Muscle of back (tissue), 3 donors: ENCODE measurements at regions not wholly inside any gene's neighbourhood (a gene's known extent, or its start where the extent isn't known, plus 50 kb on each side); places are given as distances from the start of the nearest gene placed in this dataset.

Experiments used
- DNase-seq, 3 donors: peaks; one replicate each; pipeline versions ENCODE4 v3.0.0 to v3.0.0-alpha.2; 2013

- DNase-seq = no peak
Observed at GRCh38 chr4:178275671-178276360, 833.6 kb upstream of the AGA start.

GRCh38 chr4:178280362-178280761, 838.1 kb upstream of the AGA start:
- no peak for DNase-seq

DNA sequence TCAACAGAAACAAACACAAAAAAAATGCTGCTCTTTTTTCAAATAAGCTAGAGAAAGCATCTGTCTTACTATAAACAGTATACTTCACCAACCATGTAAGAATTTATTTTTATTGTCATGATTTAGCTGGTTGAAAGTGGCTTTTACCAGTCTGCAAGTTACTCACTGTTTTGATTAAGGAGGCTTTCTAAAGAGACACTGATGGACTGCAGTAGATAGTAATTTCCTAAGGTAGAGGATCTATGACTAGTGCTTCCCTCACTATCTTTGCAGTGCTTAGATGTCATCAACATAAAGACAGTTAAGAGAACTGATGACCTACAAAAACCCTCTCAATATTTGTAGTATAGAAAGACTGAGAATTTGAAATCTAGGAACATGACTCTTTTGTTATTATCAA, 846.2 kb upstream of the AGA start:
- no peak for DNase-seq

- DNase-seq = no peak
Observed at GRCh38 chr4:178293601-178294000, 851.4 kb upstream of the AGA start.

- no peak for DNase-seq
Observed at GRCh38 chr4:178296669-178297068, 854.4 kb upstream of the AGA start.

- peak; percentile 10 to 34 (median 11) for DNase-seq
Observed at GRCh38 chr4:178306565-178306964, 864.3 kb upstream of the AGA start.

DNA sequence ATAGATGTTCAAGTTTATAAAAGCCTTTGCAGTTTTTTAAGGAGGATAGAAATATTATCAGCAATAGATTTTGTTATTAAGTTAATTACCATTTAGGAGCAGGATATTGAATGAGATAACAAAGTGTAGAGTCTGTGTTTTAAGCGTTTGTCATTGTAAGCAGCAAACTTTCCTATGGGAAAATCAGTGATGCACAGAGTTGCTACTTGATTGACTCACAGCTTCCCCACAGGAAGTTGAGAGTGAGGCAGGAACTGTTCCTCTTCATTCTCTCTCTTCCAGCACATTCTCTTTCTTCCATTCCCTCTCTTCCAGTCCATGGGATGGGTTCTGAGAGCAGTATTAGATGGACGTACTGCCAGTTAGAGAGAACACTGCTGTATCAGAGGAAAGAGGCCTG, 867.7 kb upstream of the AGA start:
- DNase-seq = no peak

DNA sequence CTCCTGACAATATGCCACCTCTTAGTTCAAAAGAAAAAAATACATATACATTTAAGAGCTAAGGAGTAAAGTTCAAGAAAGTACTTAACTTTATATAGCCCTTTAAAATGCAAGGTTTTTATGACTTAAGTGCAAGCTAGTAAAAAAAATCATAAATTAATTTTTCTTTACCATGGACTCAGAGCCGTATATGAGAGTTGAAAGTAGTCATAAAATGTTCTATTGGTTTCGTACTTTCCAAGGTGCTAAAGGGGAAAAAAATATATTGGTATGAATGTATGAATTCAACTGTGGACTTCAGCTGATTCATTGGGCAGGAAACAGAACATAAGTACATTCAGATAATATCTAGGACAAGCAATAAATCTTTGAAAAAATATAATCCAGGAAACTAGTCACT, 869.8 kb upstream of the AGA start:
- DNase-seq = no peak

DNA sequence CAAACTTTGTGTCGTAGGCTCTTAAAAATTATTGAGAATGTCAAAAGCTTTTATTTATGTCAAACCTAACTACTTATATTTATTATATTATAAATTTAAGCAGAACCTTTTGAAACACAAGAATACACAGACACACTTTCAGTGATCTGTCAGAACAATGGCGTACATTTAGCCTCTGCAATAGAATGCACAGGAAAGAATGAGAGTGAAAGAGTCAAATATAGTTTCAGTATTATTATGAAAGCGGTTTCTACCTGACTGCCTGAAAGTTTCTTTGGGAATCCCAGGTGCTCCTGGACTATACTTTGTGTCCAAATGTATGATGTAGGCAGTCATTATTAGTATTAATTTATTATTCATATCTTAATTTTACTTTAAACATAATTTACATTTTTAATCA, 872.0 kb upstream of the AGA start:
- no peak for DNase-seq

DNA sequence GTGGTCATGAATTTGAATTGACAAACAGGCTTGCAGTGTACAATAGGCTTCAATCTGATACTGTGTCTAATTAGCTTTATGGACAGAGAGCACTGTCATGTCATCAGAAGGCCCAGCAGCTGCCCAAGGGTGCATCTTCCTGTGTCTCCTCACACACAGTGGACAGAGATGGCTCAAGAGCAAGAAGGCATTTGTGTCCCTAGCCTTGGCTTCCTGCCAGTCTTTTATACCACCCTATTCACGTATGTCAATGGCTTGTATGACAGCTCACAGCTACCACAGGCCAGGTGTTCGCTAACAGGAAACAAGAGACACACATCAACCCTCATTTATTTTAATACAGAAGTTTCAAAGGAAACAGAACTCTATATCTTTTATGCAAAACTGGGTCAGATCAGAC, 874.0 kb upstream of the AGA start:
- no peak for DNase-seq

DNA sequence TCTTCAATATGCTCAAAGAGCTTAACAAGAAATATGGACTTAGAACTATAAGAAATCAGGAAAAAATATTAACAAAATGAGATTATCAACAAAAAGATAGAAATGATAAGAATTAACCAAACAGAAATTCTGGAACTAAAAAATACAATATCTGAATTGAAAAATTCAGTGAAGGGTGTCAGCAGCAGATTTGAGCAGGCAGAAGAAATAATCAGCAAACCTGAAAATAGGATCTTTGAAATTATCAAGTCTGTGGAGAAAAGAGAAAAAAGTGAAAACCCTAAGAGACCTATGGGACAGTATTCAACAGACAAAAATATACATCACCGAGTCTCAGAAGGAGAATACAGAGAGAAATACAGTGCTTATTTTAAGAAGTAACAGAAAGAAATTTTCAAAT, 877.8 kb upstream of the AGA start:
- DNase-seq = no peak

GRCh38 chr4:178322524-178323183, 880.4 kb upstream of the AGA start:
- DNase-seq = no peak

- DNase-seq = no peak
Observed at GRCh38 chr4:178329226-178329872, 887.1 kb upstream of the AGA start.

DNA sequence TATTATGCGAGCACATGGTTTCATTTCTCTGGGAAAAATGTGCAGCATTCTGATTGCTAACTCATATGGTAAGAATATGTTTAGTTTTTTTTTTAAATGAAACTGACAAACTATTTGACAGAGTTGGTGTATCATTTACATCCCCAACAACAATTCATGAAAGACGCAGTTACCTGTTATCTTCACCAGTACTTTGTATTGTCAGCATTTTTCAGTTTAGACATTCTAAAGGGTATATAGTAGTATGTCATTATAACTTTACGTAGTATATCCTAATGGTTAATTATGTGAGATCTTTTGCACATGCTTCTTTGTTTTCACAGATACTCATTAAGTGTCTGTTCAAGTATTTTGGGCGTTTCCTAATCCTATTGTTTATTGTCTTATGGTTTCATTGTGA, 891.1 kb upstream of the AGA start:
- no peak for DNase-seq

- DNase-seq = no peak
Observed at GRCh38 chr4:178339769-178340168, 897.5 kb upstream of the AGA start.

DNA sequence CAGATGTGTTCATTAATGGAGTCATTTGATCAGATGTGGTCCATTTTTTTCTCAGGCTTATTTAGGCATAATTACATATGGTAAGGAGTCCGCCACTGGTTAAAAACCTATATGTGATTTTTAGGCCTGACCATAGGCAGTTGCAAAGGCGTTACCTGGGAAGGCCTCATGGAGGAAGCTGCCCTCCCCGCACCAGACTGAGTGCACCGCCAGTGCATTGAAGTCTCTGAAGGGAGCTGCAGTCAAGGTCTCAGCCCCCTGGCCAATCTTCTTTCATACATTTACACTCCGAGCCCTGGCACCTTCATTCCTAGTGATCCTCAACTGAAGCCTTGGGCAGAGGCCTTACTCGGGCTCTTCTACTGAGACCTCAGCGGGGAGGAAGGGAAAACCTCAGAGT, 898.2 kb upstream of the AGA start:
- no peak for DNase-seq

GRCh38 chr4:178344096-178344495, 901.9 kb upstream of the AGA start:
- DNase-seq = no peak

GRCh38 chr4:178347111-178347510, 904.9 kb upstream of the AGA start:
- no peak for DNase-seq

- no peak for DNase-seq
Observed at GRCh38 chr4:178349601-178350000, 907.4 kb upstream of the AGA start.

DNA sequence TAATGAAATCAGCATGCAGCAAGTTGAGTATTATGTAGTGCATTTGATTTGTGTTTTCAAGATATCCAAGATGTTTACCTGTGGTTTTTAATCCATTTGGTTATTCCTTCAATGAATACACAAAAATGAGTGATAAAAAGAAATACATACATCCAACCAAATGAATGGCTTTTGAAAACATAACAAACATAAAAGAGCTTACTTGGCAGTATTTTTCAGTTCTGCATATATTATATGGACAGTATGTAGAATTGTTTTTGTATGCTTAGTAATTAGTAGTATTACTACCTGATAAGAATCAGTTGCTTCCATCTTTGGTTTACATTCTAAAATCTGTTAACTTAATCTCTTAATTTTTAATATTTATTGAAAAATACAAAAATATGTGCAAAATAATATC, 908.9 kb upstream of the AGA start:
- DNase-seq = no peak

- no peak for DNase-seq
Observed at GRCh38 chr4:178356725-178357124, 914.5 kb upstream of the AGA start.

GRCh38 chr4:178385481-178385880, 943.2 kb upstream of the AGA start:
- no peak for DNase-seq

DNA sequence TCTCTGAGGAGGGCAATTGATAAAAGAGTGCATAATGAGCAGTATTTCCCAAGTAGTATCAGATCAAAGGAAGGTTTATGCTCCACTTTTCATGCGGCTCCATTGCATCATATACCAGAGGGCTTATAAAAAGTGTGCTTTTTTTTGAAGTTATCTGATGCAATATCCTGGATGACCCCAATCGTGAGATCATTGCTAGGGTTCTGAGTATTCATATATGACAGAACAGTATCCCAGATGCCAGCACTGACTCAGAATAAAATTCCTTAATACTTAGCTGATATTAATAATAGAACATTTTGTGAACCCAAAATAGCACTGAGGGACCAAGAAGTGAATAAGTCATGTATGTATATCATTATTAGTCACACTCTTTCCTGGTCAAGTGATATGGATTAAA, 945.5 kb upstream of the AGA start:
- peak in 2 of 3 donors; percentile 0 to 23 for DNase-seq

DNA sequence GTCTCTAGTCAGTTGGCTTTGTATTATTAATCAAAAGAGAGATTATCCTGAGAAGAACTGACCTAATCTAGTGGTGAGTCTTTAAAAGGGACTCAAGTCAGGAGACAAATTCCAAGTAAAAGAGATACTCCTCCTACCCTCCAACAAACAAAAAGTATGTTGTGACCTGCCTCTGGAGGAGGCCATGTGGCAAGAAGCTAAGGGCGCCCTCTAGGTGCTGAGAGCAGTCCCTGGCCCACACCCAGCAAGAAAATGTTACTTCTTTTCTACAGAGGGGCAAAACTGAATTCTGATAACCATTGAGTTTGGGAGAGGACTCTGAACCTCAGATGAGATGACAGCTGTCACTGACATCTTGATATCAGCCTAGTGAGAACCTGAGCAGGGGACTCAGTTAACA, 953.6 kb upstream of the AGA start:
- DNase-seq = no peak
